Liver (tissue), 8 donors: ENCODE measurements at regions not wholly inside any gene's neighbourhood (a gene's known extent, or its start where the extent isn't known, plus 50 kb on each side); places are given as distances from the start of the nearest gene placed in this dataset.

ENCODE experiments used
- DNase-seq: peaks from one replicate; pipeline ENCODE4 v3.0.0-alpha.2; 2017; ENCODE audit warnings: low spot score
- H3K27ac ChIP-seq, 2 donors: one replicate each; pipeline ENCODE4 v1.7.0; 2013; ENCODE audit warnings: inconsistent platforms in 2 of 2, low read length in 2 of 2, control low read depth in 1 of 2, low read depth in 1 of 2, mild to moderate bottlenecking in 1 of 2
- H3K27me3 ChIP-seq, 4 donors: one replicate each; pipeline versions ENCODE4 v1.6.1 to v1.7.0; 2013; ENCODE audit warnings: low read length in 3 of 4, inconsistent platforms in 1 of 4, mild to moderate bottlenecking in 1 of 4, moderate library complexity in 1 of 4; ENCODE audit not compliant: control insufficient read depth in 4 of 4, insufficient read depth in 4 of 4
- H3K36me3 ChIP-seq, 4 donors: one replicate each; pipeline versions ENCODE4 v1.6.1 to v1.7.0; 2013; ENCODE audit warnings: low read length in 3 of 4, mild to moderate bottlenecking in 3 of 4, low read depth in 1 of 4, moderate library complexity in 1 of 4; ENCODE audit not compliant: control insufficient read depth in 4 of 4, insufficient read depth in 3 of 4
- H3K4me1 ChIP-seq, 4 donors: one replicate each; pipeline versions ENCODE4 v1.6.1 to v1.7.0; 2013; ENCODE audit warnings: low read length in 3 of 4, mild to moderate bottlenecking in 3 of 4, moderate library complexity in 1 of 4; ENCODE audit not compliant: control insufficient read depth in 4 of 4, insufficient read depth in 4 of 4
- H3K4me3 ChIP-seq, 3 donors: one replicate each; pipeline versions ENCODE4 v1.6.1 to v1.7.0; 2013; ENCODE audit warnings: low read length in 3 of 3, control low read depth in 1 of 3, low read depth in 1 of 3, mild to moderate bottlenecking in 1 of 3
- H3K9ac ChIP-seq, 2 donors: one replicate each; pipeline ENCODE4 v1.7.0; 2013; ENCODE audit warnings: low read length in 2 of 2, mild to moderate bottlenecking in 2 of 2, moderate library complexity in 2 of 2, control low read depth in 1 of 2, low read depth in 1 of 2
- H3K9me3 ChIP-seq, 4 donors: one replicate each; pipeline versions ENCODE4 v1.6.1 to v1.7.0; 2013; ENCODE audit warnings: low read length in 3 of 4; ENCODE audit not compliant: control insufficient read depth in 4 of 4
- CTCF ChIP-seq: fragments of 150-350 bp; IDR thresholded peaks from 2 replicates; pipeline ENCODE4 v1.5.1; 2017; ENCODE audit warnings: improper control_type of control experiment, low read depth, low read length; ENCODE audit not compliant: missing input control
- EGR1 ChIP-seq, 2 donors: IDR thresholded peaks; 2 replicates each; pipeline ENCODE4 v1.6.1; 2016 to 2018; ENCODE audit warnings: antibody characterized with exemption in 2 of 2, low read depth in 2 of 2
- FOXA1 ChIP-seq: IDR thresholded peaks from 2 replicates; pipeline ENCODE4 v1.6.1; 2016; ENCODE audit warnings: antibody characterized with exemption
- FOXA2 ChIP-seq: IDR thresholded peaks from 2 replicates; pipeline ENCODE4 v1.6.1; 2016; ENCODE audit warnings: antibody characterized with exemption
- GABPA ChIP-seq, 2 donors: IDR thresholded peaks in 1 of 2; conservative IDR thresholded peaks in 1 of 2; 2 replicates each; pipeline ENCODE4 v1.6.1; 2016; ENCODE audit warnings: antibody characterized with exemption in 2 of 2, mild to moderate bottlenecking in 1 of 2, moderate library complexity in 1 of 2
- HNF4A ChIP-seq, 2 donors: conservative IDR thresholded peaks; 2 replicates each; pipeline ENCODE4 v1.6.1; 2016; ENCODE audit warnings: antibody characterized with exemption in 2 of 2, mild to moderate bottlenecking in 2 of 2
- HNF4G ChIP-seq: IDR thresholded peaks from 2 replicates; pipeline ENCODE4 v1.6.1; 2016; ENCODE audit warnings: antibody characterized with exemption
- MAX ChIP-seq: IDR thresholded peaks from 2 replicates; pipeline ENCODE4 v1.6.1; 2016; ENCODE audit warnings: antibody characterized with exemption
- NR2F2 ChIP-seq: IDR thresholded peaks from 2 replicates; pipeline ENCODE4 v1.6.1; 2016; ENCODE audit warnings: antibody characterized with exemption
- RAD21 ChIP-seq, 2 donors: IDR thresholded peaks; 2 replicates each; pipeline ENCODE4 v1.6.1; 2016; ENCODE audit warnings: antibody characterized with exemption in 2 of 2, mild to moderate bottlenecking in 2 of 2
- RXRA ChIP-seq, 2 donors: IDR thresholded peaks; 2 replicates each; pipeline ENCODE4 v1.6.1; 2017 to 2018; ENCODE audit warnings: antibody characterized with exemption in 2 of 2, mild to moderate bottlenecking in 1 of 2
- TAF1 ChIP-seq: conservative IDR thresholded peaks from 2 replicates; pipeline ENCODE4 v1.6.1; 2016; ENCODE audit warnings: antibody characterized with exemption, mild to moderate bottlenecking
- YY1 ChIP-seq: IDR thresholded peaks from 2 replicates; pipeline ENCODE4 v1.6.1; 2016; ENCODE audit warnings: antibody characterized with exemption, mild to moderate bottlenecking
- ZBTB33 ChIP-seq: IDR thresholded peaks from 2 replicates; pipeline ENCODE4 v1.6.1; 2016; ENCODE audit warnings: antibody characterized with exemption
- WGBS: extraction: QIAGEN DNeasy Blood & Tissue Kit; methylation state at CpG from one replicate; pipeline ENCODE4 v1.1.7; 2013; 5-methylcytosine and 5-hydroxymethylcytosine counted together
- donor health status: healthy.
- donor health status: healthy.
- donor health status: healthy.
- donor health status: healthy.
- donor health status: healthy.

- Histone ChIP-seq H3K4me1 (no peaks in the 10 kb centered on the region), H3K36me3 (no peaks in the 10 kb centered on the region), H3K27ac (no peak overlapping the region), H3K9me3 (no peaks in the 10 kb centered on the region), H3K9ac (no peak overlapping the region), H3K27me3 (no peaks in the 10 kb centered on the region), H3K4me3 (no peak overlapping the region)
- WGBS = 75% methylated on average over 1 of the region's 1 CpG
- DNase-seq = no peak
- TF ChIP-seq CTCF (no peak), FOXA2 (no peak), GABPA (IDR thresholded peaks at IDR 0.05 in 1 of 2, conservative IDR thresholded peaks at IDR 0.05 in 1 of 2) (no peak), RAD21 (IDR thresholded peaks at IDR 0.05) (no peak), ZBTB33 (no peak), HNF4A (conservative IDR thresholded peaks at IDR 0.05) (no peak), FOXA1 (no peak), TAF1 (no peak)
These were observed 892.6 kb upstream of the FRG1 start for GRCh38 chr4:189048119-189048518.

GRCh38 chr4:189049682-189050081 lies 891.0 kb upstream of the FRG1 start:
- Histone ChIP-seq H3K27ac (no peak overlapping the region), H3K4me3 (no peak overlapping the region), H3K9ac (no peak overlapping the region), H3K36me3 (no peaks in the 10 kb centered on the region), H3K27me3 (no peaks in the 10 kb centered on the region), H3K9me3 (no peaks in the 10 kb centered on the region), H3K4me1 (no peaks in the 10 kb centered on the region)
- DNase-seq = no peak
- WGBS = 71% methylated on average over 8 of the region's 8 CpGs
- TF ChIP-seq YY1 (no peak), NR2F2 (no peak), GABPA (IDR thresholded peaks at IDR 0.05 in 1 of 2, conservative IDR thresholded peaks at IDR 0.05 in 1 of 2) (no peak), CTCF (no peak), HNF4G (no peak), EGR1 (IDR thresholded peaks at IDR 0.05; ENCODE audit: low read depth in 2 of 2) (no peak), MAX (no peak), FOXA2 (no peak), RXRA (IDR thresholded peaks at IDR 0.05) (no peak)
